ENCODE measurements at regions not wholly inside any gene's neighbourhood (a gene's known extent, or its start where the extent isn't known, plus 50 kb on each side); places are given as distances from the start of the nearest gene placed in this dataset.

DNA sequence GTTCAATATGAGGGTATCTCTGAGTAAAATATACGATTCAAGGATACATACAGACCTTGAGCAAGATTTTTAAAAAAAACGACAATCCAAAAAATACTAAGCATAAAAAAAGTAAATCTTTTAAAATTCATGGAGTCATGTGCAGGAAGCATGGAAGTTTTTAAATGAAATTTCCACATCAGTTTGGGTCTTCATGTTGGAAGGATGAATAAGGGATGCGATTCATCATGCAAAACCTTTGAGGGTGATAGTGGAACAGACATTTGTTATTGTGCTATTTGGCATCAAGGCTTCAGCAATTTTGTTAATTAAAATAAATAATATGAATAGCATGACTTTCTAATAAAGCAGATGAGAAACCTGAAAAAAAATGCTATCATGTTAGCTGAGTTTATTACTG lies 815.0 kb upstream of the PCDH10 start:
- no peaks in the 10 kb centered on the region for H3K9me3 ChIP-seq (ENCODE audit: control insufficient read depth in 1 of 2, insufficient read depth in 1 of 2, low read depth in 1 of 2, low read length in 2 of 2)
- no peak overlapping the region for H3K4me3 ChIP-seq (replicated peaks in 1 of 2; ENCODE audit: low read depth in 1 of 2, low read length in 2 of 2)
- H4K20me1 ChIP-seq (ENCODE audit: insufficient read depth): no peaks in the 10 kb centered on the region
- H3K9ac ChIP-seq (ENCODE audit: low read length): no peak overlapping the region
- H2AFZ ChIP-seq (ENCODE audit: low read depth, low read length, poor library complexity, severe bottlenecking): no peak overlapping the region
- H3K27ac ChIP-seq (ENCODE audit: low read depth, low read length): no peak overlapping the region
- ATAC-seq (no peak), DNase-seq (ENCODE audit: low read depth, low spot score) (no peak)
- no peaks in the 10 kb centered on the region for H3K27me3 ChIP-seq (ENCODE audit: insufficient read depth, low read length)
- ChIA-PET CTCF (no interaction called here), POLR2A (no interaction called here), RAD21 (ENCODE audit: low non-redundant PET in 1 of 2, low total read pairs in 2 of 2, uncharacterized antibody in 2 of 2, unreplicated experiment in 2 of 2) (no interaction called here)
- no TSS peak for BruUV-seq (replicated peaks)
- no peaks in the 10 kb centered on the region for H3K36me3 ChIP-seq (ENCODE audit: control insufficient read depth in 1 of 2, insufficient read depth in 2 of 2, low read length in 2 of 2)
- no peak overlapping the region for H3K4me2 ChIP-seq (ENCODE audit: low read length)
- intact Hi-C loops (cut with micrococcal nuclease): no loop called here
- no peaks in the 10 kb centered on the region for H3K4me1 ChIP-seq (ENCODE audit: control insufficient read depth in 1 of 2, insufficient read depth in 2 of 2, low read length in 2 of 2)
- H3K9me2 ChIP-seq (ENCODE audit: insufficient read depth): no peaks in the 10 kb centered on the region
- H3K79me2 ChIP-seq (ENCODE audit: insufficient read depth, low read length): no peaks in the 10 kb centered on the region
- TF ChIP-seq ELF1 (IDR thresholded peaks at IDR 0.05; ENCODE audit: borderline replicate concordance, low read depth): no peak
- TF ChIP-seq SRF (IDR thresholded peaks at IDR 0.05; ENCODE audit: low read depth): no peak
- TF ChIP-seq, protein P1, sequence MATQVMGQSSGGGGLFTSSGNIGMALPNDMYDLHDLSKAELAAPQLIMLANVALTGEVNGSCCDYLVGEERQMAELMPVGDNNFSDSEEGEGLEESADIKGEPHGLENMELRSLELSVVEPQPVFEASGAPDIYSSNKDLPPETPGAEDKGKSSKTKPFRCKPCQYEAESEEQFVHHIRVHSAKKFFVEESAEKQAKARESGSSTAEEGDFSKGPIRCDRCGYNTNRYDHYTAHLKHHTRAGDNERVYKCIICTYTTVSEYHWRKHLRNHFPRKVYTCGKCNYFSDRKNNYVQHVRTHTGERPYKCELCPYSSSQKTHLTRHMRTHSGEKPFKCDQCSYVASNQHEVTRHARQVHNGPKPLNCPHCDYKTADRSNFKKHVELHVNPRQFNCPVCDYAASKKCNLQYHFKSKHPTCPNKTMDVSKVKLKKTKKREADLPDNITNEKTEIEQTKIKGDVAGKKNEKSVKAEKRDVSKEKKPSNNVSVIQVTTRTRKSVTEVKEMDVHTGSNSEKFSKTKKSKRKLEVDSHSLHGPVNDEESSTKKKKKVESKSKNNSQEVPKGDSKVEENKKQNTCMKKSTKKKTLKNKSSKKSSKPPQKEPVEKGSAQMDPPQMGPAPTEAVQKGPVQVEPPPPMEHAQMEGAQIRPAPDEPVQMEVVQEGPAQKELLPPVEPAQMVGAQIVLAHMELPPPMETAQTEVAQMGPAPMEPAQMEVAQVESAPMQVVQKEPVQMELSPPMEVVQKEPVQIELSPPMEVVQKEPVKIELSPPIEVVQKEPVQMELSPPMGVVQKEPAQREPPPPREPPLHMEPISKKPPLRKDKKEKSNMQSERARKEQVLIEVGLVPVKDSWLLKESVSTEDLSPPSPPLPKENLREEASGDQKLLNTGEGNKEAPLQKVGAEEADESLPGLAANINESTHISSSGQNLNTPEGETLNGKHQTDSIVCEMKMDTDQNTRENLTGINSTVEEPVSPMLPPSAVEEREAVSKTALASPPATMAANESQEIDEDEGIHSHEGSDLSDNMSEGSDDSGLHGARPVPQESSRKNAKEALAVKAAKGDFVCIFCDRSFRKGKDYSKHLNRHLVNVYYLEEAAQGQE (IDR thresholded peaks at IDR 0.05; ENCODE audit: low read depth): no peak
- no peak for TF ChIP-seq ZFX (IDR thresholded peaks at IDR 0.05)
- no peak for TF ChIP-seq EZH2phosphoT487 (IDR thresholded peaks at IDR 0.05; ENCODE audit: borderline replicate concordance)
- no peak for TF ChIP-seq CBX3 (IDR thresholded peaks at IDR 0.05; ENCODE audit: low read depth)
- no peak for TF ChIP-seq JUND (IDR thresholded peaks at IDR 0.05)
- no peak for TF ChIP-seq ZNF274 (IDR thresholded peaks at IDR 0.05; ENCODE audit: low read depth, low read length)
- TF ChIP-seq POLR2AphosphoS5 (IDR thresholded peaks at IDR 0.05; ENCODE audit: low read depth, low read length): no peak
- TF ChIP-seq EGR1 (IDR thresholded peaks at IDR 0.05; ENCODE audit: low read depth): no peak
- no peak for TF ChIP-seq RAD21 (IDR thresholded peaks at IDR 0.05; ENCODE audit: low read depth)
